Liver (tissue), 8 donors: ENCODE measurements at regions not wholly inside any gene's neighbourhood (a gene's known extent, or its start where the extent isn't known, plus 50 kb on each side); places are given as distances from the start of the nearest gene placed in this dataset.

Experiments
- DNase-seq: peaks from one replicate; pipeline ENCODE4 v3.0.0-alpha.2; 2017; ENCODE audit warnings: low spot score
- H3K27ac ChIP-seq, 2 donors: one replicate each; pipeline ENCODE4 v1.7.0; 2013; ENCODE audit warnings: inconsistent platforms in 2 of 2, low read length in 2 of 2, control low read depth in 1 of 2, low read depth in 1 of 2, mild to moderate bottlenecking in 1 of 2
- H3K27me3 ChIP-seq, 4 donors: one replicate each; pipeline versions ENCODE4 v1.6.1 to v1.7.0; 2013; ENCODE audit warnings: low read length in 3 of 4, inconsistent platforms in 1 of 4, mild to moderate bottlenecking in 1 of 4, moderate library complexity in 1 of 4; ENCODE audit not compliant: control insufficient read depth in 4 of 4, insufficient read depth in 4 of 4
- H3K36me3 ChIP-seq, 4 donors: one replicate each; pipeline versions ENCODE4 v1.6.1 to v1.7.0; 2013; ENCODE audit warnings: low read length in 3 of 4, mild to moderate bottlenecking in 3 of 4, low read depth in 1 of 4, moderate library complexity in 1 of 4; ENCODE audit not compliant: control insufficient read depth in 4 of 4, insufficient read depth in 3 of 4
- H3K4me1 ChIP-seq, 4 donors: one replicate each; pipeline versions ENCODE4 v1.6.1 to v1.7.0; 2013; ENCODE audit warnings: low read length in 3 of 4, mild to moderate bottlenecking in 3 of 4, moderate library complexity in 1 of 4; ENCODE audit not compliant: control insufficient read depth in 4 of 4, insufficient read depth in 4 of 4
- H3K4me3 ChIP-seq, 3 donors: one replicate each; pipeline versions ENCODE4 v1.6.1 to v1.7.0; 2013; ENCODE audit warnings: low read length in 3 of 3, control low read depth in 1 of 3, low read depth in 1 of 3, mild to moderate bottlenecking in 1 of 3
- H3K9ac ChIP-seq, 2 donors: one replicate each; pipeline ENCODE4 v1.7.0; 2013; ENCODE audit warnings: low read length in 2 of 2, mild to moderate bottlenecking in 2 of 2, moderate library complexity in 2 of 2, control low read depth in 1 of 2, low read depth in 1 of 2
- H3K9me3 ChIP-seq, 4 donors: one replicate each; pipeline versions ENCODE4 v1.6.1 to v1.7.0; 2013; ENCODE audit warnings: low read length in 3 of 4; ENCODE audit not compliant: control insufficient read depth in 4 of 4
- ATF3 ChIP-seq: IDR thresholded peaks from 2 replicates; pipeline ENCODE4 v1.6.1; 2016; ENCODE audit warnings: antibody characterized with exemption
- CTCF ChIP-seq: fragments of 150-350 bp; IDR thresholded peaks from 2 replicates; pipeline ENCODE4 v1.5.1; 2017; ENCODE audit warnings: improper control_type of control experiment, low read depth, low read length; ENCODE audit not compliant: missing input control
- EGR1 ChIP-seq, 2 donors: IDR thresholded peaks; 2 replicates each; pipeline ENCODE4 v1.6.1; 2016 to 2018; ENCODE audit warnings: antibody characterized with exemption in 2 of 2, low read depth in 2 of 2
- FOXA1 ChIP-seq: IDR thresholded peaks from 2 replicates; pipeline ENCODE4 v1.6.1; 2016; ENCODE audit warnings: antibody characterized with exemption
- FOXA2 ChIP-seq: IDR thresholded peaks from 2 replicates; pipeline ENCODE4 v1.6.1; 2016; ENCODE audit warnings: antibody characterized with exemption
- GABPA ChIP-seq, 2 donors: IDR thresholded peaks in 1 of 2; conservative IDR thresholded peaks in 1 of 2; 2 replicates each; pipeline ENCODE4 v1.6.1; 2016; ENCODE audit warnings: antibody characterized with exemption in 2 of 2, mild to moderate bottlenecking in 1 of 2, moderate library complexity in 1 of 2
- HNF4A ChIP-seq, 2 donors: conservative IDR thresholded peaks; 2 replicates each; pipeline ENCODE4 v1.6.1; 2016; ENCODE audit warnings: antibody characterized with exemption in 2 of 2, mild to moderate bottlenecking in 2 of 2
- HNF4G ChIP-seq: IDR thresholded peaks from 2 replicates; pipeline ENCODE4 v1.6.1; 2016; ENCODE audit warnings: antibody characterized with exemption
- JUND ChIP-seq, 2 donors: IDR thresholded peaks; 2 replicates each; pipeline ENCODE4 v1.6.1; 2016; ENCODE audit warnings: antibody characterized with exemption in 2 of 2
- MAX ChIP-seq: IDR thresholded peaks from 2 replicates; pipeline ENCODE4 v1.6.1; 2016; ENCODE audit warnings: antibody characterized with exemption
- NR2F2 ChIP-seq: IDR thresholded peaks from 2 replicates; pipeline ENCODE4 v1.6.1; 2016; ENCODE audit warnings: antibody characterized with exemption
- RAD21 ChIP-seq, 2 donors: IDR thresholded peaks; 2 replicates each; pipeline ENCODE4 v1.6.1; 2016; ENCODE audit warnings: antibody characterized with exemption in 2 of 2, mild to moderate bottlenecking in 2 of 2
- REST ChIP-seq: IDR thresholded peaks from 2 replicates; pipeline ENCODE4 v1.6.1; 2016; ENCODE audit warnings: antibody characterized with exemption, mild to moderate bottlenecking
- RXRA ChIP-seq, 2 donors: IDR thresholded peaks; 2 replicates each; pipeline ENCODE4 v1.6.1; 2017 to 2018; ENCODE audit warnings: antibody characterized with exemption in 2 of 2, mild to moderate bottlenecking in 1 of 2
- SP1 ChIP-seq: IDR thresholded peaks from 2 replicates; pipeline ENCODE4 v1.6.1; 2018; ENCODE audit warnings: antibody characterized with exemption, mild to moderate bottlenecking
- TAF1 ChIP-seq: conservative IDR thresholded peaks from 2 replicates; pipeline ENCODE4 v1.6.1; 2016; ENCODE audit warnings: antibody characterized with exemption, mild to moderate bottlenecking
- YY1 ChIP-seq: IDR thresholded peaks from 2 replicates; pipeline ENCODE4 v1.6.1; 2016; ENCODE audit warnings: antibody characterized with exemption, mild to moderate bottlenecking
- ZBTB33 ChIP-seq: IDR thresholded peaks from 2 replicates; pipeline ENCODE4 v1.6.1; 2016; ENCODE audit warnings: antibody characterized with exemption
- WGBS: extraction: QIAGEN DNeasy Blood & Tissue Kit; methylation state at CpG from one replicate; pipeline ENCODE4 v1.1.7; 2013; 5-methylcytosine and 5-hydroxymethylcytosine counted together
- donor health status: healthy.
- donor health status: healthy.
- donor health status: healthy.
- donor health status: healthy.
- donor health status: healthy.

- TF ChIP-seq MAX (no peak), FOXA2 (no peak), SP1 (no peak), FOXA1 (no peak), TAF1 (no peak)
Observed at GRCh38 chr3:147699175-147699838, 290.1 kb downstream of the ZIC1 start (continued).

- H3K4me1 ChIP-seq = no peaks in the 10 kb centered on the region
- H3K9ac ChIP-seq = no peak overlapping the region
- TF ChIP-seq FOXA1 (no peak), FOXA2 (no peak), NR2F2 (no peak), GABPA (IDR thresholded peaks at IDR 0.05 in 1 of 2, conservative IDR thresholded peaks at IDR 0.05 in 1 of 2) (no peak), HNF4A (conservative IDR thresholded peaks at IDR 0.05) (no peak), RXRA (IDR thresholded peaks at IDR 0.05) (no peak), RAD21 (IDR thresholded peaks at IDR 0.05) (no peak), ZBTB33 (no peak), JUND (IDR thresholded peaks at IDR 0.05) (no peak), HNF4G (no peak), EGR1 (IDR thresholded peaks at IDR 0.05; ENCODE audit: low read depth in 2 of 2) (no peak), CTCF (no peak), SP1 (no peak), MAX (no peak), REST (no peak), YY1 (no peak), TAF1 (no peak), ATF3 (no peak)
- H3K27me3 ChIP-seq = no peaks in the 10 kb centered on the region
- WGBS = 90% methylated on average over 2 of the region's 2 CpGs
- H3K36me3 ChIP-seq = no peaks in the 10 kb centered on the region
- no peak overlapping the region for H3K27ac ChIP-seq
- H3K4me3 ChIP-seq = no peak overlapping the region
- DNase-seq = no peak
- no peaks in the 10 kb centered on the region for H3K9me3 ChIP-seq
Observed at GRCh38 chr3:147701195-147701594, 292.0 kb downstream of the ZIC1 start.
